ENCODE measurements at regions not wholly inside any gene's neighbourhood (a gene's known extent, or its start where the extent isn't known, plus 50 kb on each side); places are given as distances from the start of the nearest gene placed in this dataset.
A peak's percentile ranks its signal among the peaks of the same experiment; 100 is the strongest.

- in situ Hi-C loops (cut with HindIII; ENCODE audit: low pct_unique_long_range_greater_than_20kb, low sequenced_read_pairs), result no loop called here
- DNase-seq (ENCODE audit: low read depth, low spot score), result no peak
These were observed 154.9 kb downstream of the AQP4 start for GRCh38 chr18:26710470-26711096.

GRCh38 chr18:26709897-26710296, 155.6 kb downstream of the AQP4 start:
- DNase-seq (ENCODE audit: low read depth, low spot score), result no peak
- in situ Hi-C loops (cut with HindIII; ENCODE audit: low pct_unique_long_range_greater_than_20kb, low sequenced_read_pairs), result no loop called here

- DNase-seq (ENCODE audit: low read depth, low spot score), result no peak
- in situ Hi-C loops (cut with HindIII; ENCODE audit: low pct_unique_long_range_greater_than_20kb, low sequenced_read_pairs), result no loop called here
These were observed 156.4 kb downstream of the AQP4 start for GRCh38 chr18:26708806-26709716.

- DNase-seq (ENCODE audit: low read depth, low spot score), result peak; percentile 67
- in situ Hi-C loops (cut with HindIII; ENCODE audit: low pct_unique_long_range_greater_than_20kb, low sequenced_read_pairs), result no loop called here
These were observed 158.6 kb downstream of the AQP4 start for GRCh38 chr18:26706911-26707351.

DNA sequence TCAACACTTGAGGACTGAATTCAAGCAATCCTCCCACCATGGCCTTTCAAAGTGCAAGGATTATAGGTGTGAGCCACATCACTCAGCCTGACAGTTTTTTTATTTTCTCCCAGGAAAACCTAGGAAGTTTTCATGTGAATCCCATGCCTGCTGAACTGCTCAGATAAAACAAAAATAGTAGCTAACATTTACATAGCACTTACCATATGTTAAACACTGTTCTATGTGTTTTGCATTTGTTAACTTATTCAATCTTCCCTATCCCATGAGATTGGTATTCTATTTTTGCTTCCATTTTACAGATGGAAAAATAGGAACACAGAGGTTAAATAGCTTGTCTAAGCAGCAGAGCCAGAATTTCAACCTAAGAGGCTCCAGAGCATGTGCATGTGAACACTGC, 157.4 kb upstream of the KCTD1 start:
- DNase-seq (ENCODE audit: low read depth, low spot score), result no peak
- in situ Hi-C loops (cut with HindIII; ENCODE audit: low pct_unique_long_range_greater_than_20kb, low sequenced_read_pairs), result no loop called here

- in situ Hi-C loops (cut with HindIII; ENCODE audit: low pct_unique_long_range_greater_than_20kb, low sequenced_read_pairs), result no loop called here
- no peak for DNase-seq (ENCODE audit: low read depth, low spot score)
These were observed 155.0 kb upstream of the KCTD1 start for GRCh38 chr18:26703170-26703930.

DNA sequence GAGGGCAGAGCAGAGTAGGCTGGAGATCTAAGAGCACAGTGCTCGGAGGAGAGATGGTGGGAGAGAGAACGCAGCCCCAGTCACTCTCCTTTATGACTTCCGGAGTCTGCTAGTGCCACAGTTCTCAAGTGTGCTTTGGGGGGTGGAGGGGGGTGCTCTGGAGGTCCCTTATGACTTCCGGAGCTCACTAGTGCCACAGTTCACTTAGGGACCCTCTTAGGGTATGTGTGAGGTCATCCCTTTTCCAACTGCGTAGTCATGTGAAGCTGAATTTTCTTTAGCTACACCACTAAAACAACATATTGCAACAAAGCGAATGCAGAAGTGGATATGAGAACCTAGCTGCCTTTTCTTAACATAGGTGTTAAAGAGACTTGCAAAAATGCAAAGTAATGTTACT, 153.7 kb upstream of the KCTD1 start:
- in situ Hi-C loops (cut with HindIII; ENCODE audit: low pct_unique_long_range_greater_than_20kb, low sequenced_read_pairs), result no loop called here
- no peak for DNase-seq (ENCODE audit: low read depth, low spot score)

- in situ Hi-C loops (cut with HindIII; ENCODE audit: low pct_unique_long_range_greater_than_20kb, low sequenced_read_pairs), result no loop called here
- no peak for DNase-seq (ENCODE audit: low read depth, low spot score)
These were observed 152.4 kb upstream of the KCTD1 start for GRCh38 chr18:26700728-26701127.

DNA sequence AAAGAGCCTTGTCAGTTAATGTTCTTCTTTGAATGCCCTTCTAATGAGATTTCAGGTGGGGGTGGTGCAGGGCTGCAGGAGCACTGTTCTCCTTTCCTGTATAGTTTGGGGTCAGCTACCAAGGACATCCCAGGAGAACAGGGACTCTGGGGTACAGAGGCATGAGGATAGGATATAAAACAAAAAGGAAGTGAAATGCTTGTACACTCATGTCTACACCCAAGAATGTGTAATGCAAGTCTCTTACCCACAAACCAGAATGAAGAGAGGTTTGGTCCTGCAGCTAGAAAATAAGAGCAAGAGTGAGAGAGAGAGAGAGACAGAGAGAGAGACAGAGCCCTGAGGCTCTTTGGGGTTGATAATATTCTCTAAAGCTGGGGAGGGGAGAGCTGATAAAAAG, 151.8 kb upstream of the KCTD1 start:
- no peak for DNase-seq (ENCODE audit: low read depth, low spot score)
- in situ Hi-C loops (cut with HindIII; ENCODE audit: low pct_unique_long_range_greater_than_20kb, low sequenced_read_pairs), result no loop called here

DNA sequence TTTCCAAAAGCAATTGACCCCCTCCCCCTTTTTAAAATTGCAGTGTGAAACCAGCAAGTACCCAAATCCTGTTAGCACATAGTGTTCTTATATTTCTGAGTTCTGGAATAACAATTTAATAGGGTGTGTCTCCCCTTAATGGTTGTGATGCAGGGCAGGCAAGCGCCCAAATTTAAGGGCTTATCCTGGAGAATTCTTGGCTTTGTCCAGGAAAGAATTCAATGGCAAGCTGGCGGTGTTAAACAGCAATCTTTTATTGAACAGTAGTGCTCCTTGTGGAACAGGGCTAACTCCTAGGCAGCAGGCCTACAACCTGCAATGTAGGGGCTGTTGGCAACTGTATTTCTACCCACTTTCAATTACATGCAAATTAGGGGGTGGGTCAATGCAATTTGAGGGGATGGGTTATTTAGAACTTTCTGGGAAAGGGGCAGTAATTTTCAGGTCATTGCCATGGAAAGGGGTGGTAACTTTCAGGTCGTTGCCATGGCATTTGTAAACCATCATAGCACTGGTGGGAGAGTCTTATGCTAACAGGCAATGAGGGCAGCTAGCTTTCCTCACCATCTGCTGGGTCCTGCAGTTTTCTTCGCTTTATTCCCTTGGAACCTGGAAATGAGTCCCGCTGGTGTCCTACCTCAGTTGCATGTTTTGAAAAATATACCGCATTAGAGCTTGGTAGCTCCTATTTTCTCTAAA, 149.0 kb upstream of the KCTD1 start:
- no peak for DNase-seq (ENCODE audit: low read depth, low spot score)
- in situ Hi-C loops (cut with HindIII; ENCODE audit: low pct_unique_long_range_greater_than_20kb, low sequenced_read_pairs), result no loop called here

DNA sequence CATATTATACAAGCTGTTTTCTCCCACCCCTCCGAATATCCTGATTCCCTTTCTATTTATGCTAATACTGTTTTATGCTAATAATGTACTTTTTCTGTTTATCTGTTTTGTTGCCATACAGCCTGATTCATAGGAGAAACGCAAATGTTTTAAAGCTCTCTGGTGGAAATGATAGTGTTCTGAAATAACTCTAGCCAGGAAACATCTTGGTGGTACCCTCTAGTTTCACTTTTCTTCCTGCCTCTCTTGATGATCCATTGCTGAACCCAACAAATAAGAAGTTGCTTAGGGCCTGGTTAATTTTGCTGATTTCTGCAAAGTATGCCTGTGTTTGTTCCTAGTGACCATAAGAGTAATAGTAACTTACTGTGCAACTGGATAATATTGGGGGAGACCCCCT, 148.4 kb upstream of the KCTD1 start:
- DNase-seq (ENCODE audit: low read depth, low spot score), result no peak
- in situ Hi-C loops (cut with HindIII; ENCODE audit: low pct_unique_long_range_greater_than_20kb, low sequenced_read_pairs), result no loop called here

DNA sequence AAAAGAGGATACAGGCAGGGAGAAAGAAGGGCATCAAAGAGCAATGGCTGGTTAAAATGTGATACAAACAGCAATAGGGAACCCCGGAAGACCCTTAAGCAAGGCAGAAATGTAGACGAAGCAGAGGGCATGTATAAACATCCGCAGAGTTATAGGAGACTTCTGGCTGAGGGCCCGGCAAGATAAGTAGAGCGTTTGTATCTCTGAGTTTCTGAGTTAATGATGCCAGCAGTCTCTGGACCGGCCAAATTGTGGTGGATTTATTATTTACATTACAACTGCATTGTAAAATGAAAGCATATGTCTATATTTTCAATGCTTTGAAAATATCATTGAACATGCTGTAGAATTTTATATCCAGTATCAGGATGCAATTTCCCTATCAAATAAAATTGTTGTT, 148.0 kb upstream of the KCTD1 start:
- in situ Hi-C loops (cut with HindIII; ENCODE audit: low pct_unique_long_range_greater_than_20kb, low sequenced_read_pairs), result no loop called here
- DNase-seq (ENCODE audit: low read depth, low spot score), result no peak

DNA sequence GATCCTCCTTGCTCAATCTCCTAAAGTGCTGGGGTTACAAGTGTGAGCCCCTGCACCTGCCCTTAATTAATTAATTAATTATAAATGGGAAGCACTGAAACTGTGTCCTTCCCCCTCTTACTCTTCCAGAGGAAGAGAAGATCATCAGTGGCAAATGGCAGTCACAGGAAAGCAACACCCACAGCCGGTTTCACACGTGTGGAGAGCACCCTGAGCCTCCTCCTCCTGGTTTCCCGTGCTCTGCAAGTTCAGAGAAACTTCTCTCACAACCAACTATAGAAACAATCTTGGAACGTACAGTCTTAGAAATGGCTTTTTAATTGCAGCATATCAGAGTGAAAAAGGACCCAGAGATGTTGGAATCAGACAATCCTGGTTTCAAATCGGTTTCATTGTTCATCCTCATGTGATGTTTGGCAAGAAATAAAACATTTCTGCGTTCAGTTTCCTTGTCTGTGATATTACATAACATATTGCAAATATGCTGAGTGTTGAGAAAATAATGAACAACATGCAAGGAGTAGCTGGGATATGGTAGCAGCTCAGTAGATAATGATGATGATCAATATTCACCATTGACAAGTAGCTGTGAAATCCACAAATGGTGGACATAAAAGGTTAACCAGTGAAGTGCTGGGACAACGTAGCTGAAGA, 141.0 kb upstream of the KCTD1 start:
- DNase-seq (ENCODE audit: low read depth, low spot score), result no peak
- in situ Hi-C loops (cut with HindIII; ENCODE audit: low pct_unique_long_range_greater_than_20kb, low sequenced_read_pairs), result no loop called here

- in situ Hi-C loops (cut with HindIII; ENCODE audit: low pct_unique_long_range_greater_than_20kb, low sequenced_read_pairs), result no loop called here
These were observed 138.2 kb upstream of the KCTD1 start for GRCh38 chr18:26686532-26686931.

DNA sequence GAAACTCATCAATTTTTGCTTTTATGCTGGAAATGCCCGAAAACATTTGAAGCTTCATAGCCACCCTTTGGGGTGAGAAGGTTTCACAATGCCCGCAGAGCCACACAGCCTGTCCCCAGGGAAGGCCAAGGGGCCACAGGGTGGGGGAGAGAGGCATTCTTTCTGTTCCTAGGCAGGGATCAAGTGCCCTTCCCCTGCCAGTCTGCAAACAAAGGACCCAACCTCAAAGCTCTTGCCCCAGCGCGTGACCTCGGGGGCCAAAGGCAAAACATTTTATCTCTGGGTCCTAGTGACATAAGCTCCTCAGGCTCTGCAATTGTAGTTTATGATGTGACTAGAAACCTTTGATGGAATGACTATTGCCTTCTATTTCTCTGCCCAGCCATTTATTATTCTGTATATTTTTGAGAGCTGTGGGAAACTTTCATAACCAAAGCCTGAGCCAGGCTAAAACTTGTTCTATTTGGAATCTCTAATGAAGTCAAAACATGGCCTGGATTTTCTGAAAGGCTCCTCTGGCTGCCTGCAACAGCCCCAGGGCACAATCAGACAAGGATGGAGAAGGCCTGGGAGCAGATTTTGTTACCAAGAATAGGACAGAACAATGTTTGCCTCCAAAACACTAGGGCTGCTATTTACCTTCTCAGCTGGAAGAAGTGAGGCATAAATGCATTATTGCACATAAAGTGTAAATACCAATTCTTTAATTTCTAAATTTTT, 137.2 kb upstream of the KCTD1 start:
- in situ Hi-C loops (cut with HindIII; ENCODE audit: low pct_unique_long_range_greater_than_20kb, low sequenced_read_pairs), result no loop called here
- peak; percentile 28 for DNase-seq (ENCODE audit: low read depth, low spot score)

More at GRCh38 chr18:26686532-26686931, 138.2 kb upstream of the KCTD1 start:
- no peak for DNase-seq (ENCODE audit: low read depth, low spot score)

DNA sequence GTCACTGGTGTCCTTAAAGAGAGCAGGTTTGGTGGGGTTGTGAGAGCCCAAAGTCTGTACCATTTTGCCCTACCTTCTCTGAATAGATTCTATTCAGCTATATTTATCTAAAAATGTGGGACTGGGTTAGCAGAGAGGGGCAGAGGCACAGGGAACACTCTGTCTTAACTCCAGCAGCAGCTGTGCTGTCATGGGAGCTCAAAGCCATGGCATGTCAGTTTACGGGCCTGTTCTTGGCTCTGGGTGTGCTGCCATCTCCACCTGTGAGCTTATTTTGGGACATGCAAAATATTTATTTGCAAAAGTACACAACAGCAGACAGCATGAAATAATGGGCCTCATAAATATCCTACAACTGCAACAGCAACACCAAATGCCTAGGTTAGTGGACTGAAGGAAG, 129.6 kb upstream of the KCTD1 start:
- in situ Hi-C loops (cut with HindIII; ENCODE audit: low pct_unique_long_range_greater_than_20kb, low sequenced_read_pairs), result no loop called here

GRCh38 chr18:26667046-26667445, 118.7 kb upstream of the KCTD1 start:
- in situ Hi-C loops (cut with HindIII; ENCODE audit: low pct_unique_long_range_greater_than_20kb, low sequenced_read_pairs), result no loop called here
- peak; percentile 46 for DNase-seq (ENCODE audit: low read depth, low spot score)

More for the DNA sequence above, 129.6 kb upstream of the KCTD1 start:
- DNase-seq (ENCODE audit: low read depth, low spot score), result no peak

Data from SK-MEL-5 (cell line).